ENCODE measurements at regions not wholly inside any gene's neighbourhood (a gene's known extent, or its start where the extent isn't known, plus 50 kb on each side); places are given as distances from the start of the nearest gene placed in this dataset.

GRCh38 chr1:187338762-187339412 is 510.1 kb downstream of the PLA2G4A start:
- TF ChIP-seq CTCF (IDR thresholded peaks at IDR 0.05 in 8 of 11, conservative IDR thresholded peaks at IDR 0.05 in 3 of 11) (no peak), POLR2AphosphoS5 (IDR thresholded peaks at IDR 0.05) (no peak), POLR2A (IDR thresholded peaks at IDR 0.05) (no peak)
- Histone ChIP-seq H3K27me3 (replicated peaks in 1 of 7) (no peaks in the 10 kb centered on the region), H3K4me1 (no peaks in the 10 kb centered on the region), H3K27ac (no peak overlapping the region), H3K36me3 (no peaks in the 10 kb centered on the region), H3K4me3 (no peak overlapping the region), H3K9me3 (peaks cover 0 to 8% (median 0%) of the 10 kb centered on the region in 8 donors)
- intact Hi-C loops (cut with DNase I; ENCODE audit: low total_unique reads): no loop called here
- no peak for DNase-seq

GRCh38 chr1:187342495-187342894 is 513.7 kb downstream of the PLA2G4A start:
- TF ChIP-seq POLR2AphosphoS5 (IDR thresholded peaks at IDR 0.05) (no peak), POLR2A (IDR thresholded peaks at IDR 0.05) (no peak)
- Histone ChIP-seq H3K27me3 (replicated peaks in 1 of 7) (no peaks in the 10 kb centered on the region), H3K4me1 (no peaks in the 10 kb centered on the region), H3K4me3 (no peak overlapping the region), H3K27ac (no peak overlapping the region), H3K36me3 (no peaks in the 10 kb centered on the region), H3K9me3 (peaks cover 0 to 8% (median 0%) of the 10 kb centered on the region in 8 donors)
- WGBS, 5 donors: 76 to 87% (median 84%) methylated on average over 5 of the region's 5 CpGs
- DNase-seq: no peak
- intact Hi-C loops (cut with DNase I; ENCODE audit: low total_unique reads): no loop called here

GRCh38 chr1:187374082-187374481 is 545.3 kb downstream of the PLA2G4A start:
- no peak overlapping the region for H3K27ac ChIP-seq
- H3K27me3 ChIP-seq (replicated peaks in 1 of 7): no peaks in the 10 kb centered on the region
- no peak for DNase-seq
- no peaks in the 10 kb centered on the region for H3K9me3 ChIP-seq
- TF ChIP-seq POLR2AphosphoS5 (IDR thresholded peaks at IDR 0.05) (no peak), CTCF (IDR thresholded peaks at IDR 0.05 in 8 of 11, conservative IDR thresholded peaks at IDR 0.05 in 3 of 11) (no peak), POLR2A (IDR thresholded peaks at IDR 0.05) (no peak)
- 52 to 74% (median 61%) methylated on average over 7 of the region's 7 CpGs for WGBS, 5 donors
- H3K4me3 ChIP-seq: no peak overlapping the region
- no peaks in the 10 kb centered on the region for H3K4me1 ChIP-seq
- intact Hi-C loops (cut with DNase I; ENCODE audit: low total_unique reads): no loop called here
- no peaks in the 10 kb centered on the region for H3K36me3 ChIP-seq

GRCh38 chr1:187374742-187375141 is 546.0 kb downstream of the PLA2G4A start:
- Histone ChIP-seq H3K27ac (no peak overlapping the region), H3K4me3 (no peak overlapping the region), H3K36me3 (no peaks in the 10 kb centered on the region), H3K27me3 (replicated peaks in 1 of 7) (no peaks in the 10 kb centered on the region), H3K4me1 (no peaks in the 10 kb centered on the region), H3K9me3 (no peaks in the 10 kb centered on the region)
- 50 to 79% (median 68%) methylated on average over 1 of the region's 1 CpG for WGBS, 5 donors
- TF ChIP-seq POLR2A (IDR thresholded peaks at IDR 0.05) (no peak), CTCF (IDR thresholded peaks at IDR 0.05 in 8 of 11, conservative IDR thresholded peaks at IDR 0.05 in 3 of 11) (no peak), POLR2AphosphoS5 (IDR thresholded peaks at IDR 0.05) (no peak)
- DNase-seq: no peak
- intact Hi-C loops (cut with DNase I; ENCODE audit: low total_unique reads): no loop called here

GRCh38 chr1:187383366-187383765 is 554.6 kb downstream of the PLA2G4A start:
- intact Hi-C loops (cut with DNase I; ENCODE audit: low total_unique reads): no loop called here
- Histone ChIP-seq H3K9me3 (no peaks in the 10 kb centered on the region), H3K27me3 (replicated peaks in 1 of 7) (no peaks in the 10 kb centered on the region), H3K36me3 (no peaks in the 10 kb centered on the region), H3K27ac (no peak overlapping the region), H3K4me3 (no peak overlapping the region), H3K4me1 (no peaks in the 10 kb centered on the region)
- TF ChIP-seq POLR2A (IDR thresholded peaks at IDR 0.05) (no peak), CTCF (IDR thresholded peaks at IDR 0.05 in 8 of 11, conservative IDR thresholded peaks at IDR 0.05 in 3 of 11) (no peak), POLR2AphosphoS5 (IDR thresholded peaks at IDR 0.05) (no peak)
- WGBS, 5 donors: 70 to 82% (median 75%) methylated on average over 3 of the region's 3 CpGs
- DNase-seq: no peak
